HFFc6 (cell line): ENCODE measurements at regions not wholly inside any gene's neighbourhood (a gene's known extent, or its start where the extent isn't known, plus 50 kb on each side); places are given as distances from the start of the nearest gene placed in this dataset.
A peak's percentile ranks its signal among the peaks of the same experiment; 100 is the strongest.

ENCODE experiments used
- DNase-seq: peaks from one replicate; pipeline ENCODE4 v3.0.0-alpha.2; 2018
- H3K27ac Mint-ChIP-seq: 2 replicates; pipeline ENCODE4 v1.8.0; 2020; ENCODE audit warnings: mild to moderate bottlenecking, mixed read lengths
- H3K27me3 Mint-ChIP-seq: 2 replicates; pipeline ENCODE4 v1.8.0; 2021; ENCODE audit warnings: mild to moderate bottlenecking, moderate library complexity, mixed read lengths; ENCODE audit not compliant: insufficient read depth
- H3K36me3 Mint-ChIP-seq: 2 replicates; pipeline ENCODE4 v1.8.0; 2021; ENCODE audit warnings: low read depth, mixed read lengths
- H3K4me1 Mint-ChIP-seq: 2 replicates; pipeline ENCODE4 v1.8.0; 2020; ENCODE audit warnings: low read depth, mixed read lengths
- H3K4me3 Mint-ChIP-seq: 2 replicates; pipeline ENCODE4 v1.8.0; 2020; ENCODE audit warnings: mild to moderate bottlenecking, moderate library complexity, mixed read lengths
- H3K9me3 Mint-ChIP-seq: 2 replicates; pipeline ENCODE4 v1.8.0; 2020; ENCODE audit warnings: mild to moderate bottlenecking, mixed read lengths
- CTCF ChIP-seq: fragments of 200-600 bp; sonication (generic); IDR thresholded peaks from 2 replicates; pipeline ENCODE4 v1.5.0; 2021; ENCODE audit warnings: antibody characterized with exemption, mild to moderate bottlenecking

- Mint-ChIP-seq H3K27ac (no peak overlapping the region), H3K9me3 (no peaks in the 10 kb centered on the region), H3K4me1 (peaks cover 11% of the 10 kb centered on the region; the same call in 1 of the 2 replicates), H3K36me3 (no peaks in the 10 kb centered on the region), H3K27me3 (no peaks in the 10 kb centered on the region; the same call in 1 of the 2 replicates), H3K4me3 (no peak overlapping the region)
- DNase-seq = no peak
- no peak for TF ChIP-seq CTCF
Measured at GRCh38 chr7:115722302-115722977, 308.1 kb downstream of the TFEC start.

- H3K36me3 Mint-ChIP-seq = no peaks in the 10 kb centered on the region
- no peaks in the 10 kb centered on the region for H3K9me3 Mint-ChIP-seq
- H3K27ac Mint-ChIP-seq = no peak overlapping the region
- TF ChIP-seq CTCF = no peak
- DNase-seq = no peak
- no peak overlapping the region for H3K4me3 Mint-ChIP-seq
- H3K27me3 Mint-ChIP-seq = no peaks in the 10 kb centered on the region; the same call in 1 of the 2 replicates
- H3K4me1 Mint-ChIP-seq = peaks cover 11% of the 10 kb centered on the region; the same call in 1 of the 2 replicates
Measured at GRCh38 chr7:115721293-115722217, 309.0 kb downstream of the TFEC start.

- no peak overlapping the region for H3K27ac Mint-ChIP-seq
- peaks cover 11% of the 10 kb centered on the region; the same call in 1 of the 2 replicates for H3K4me1 Mint-ChIP-seq
- no peaks in the 10 kb centered on the region for H3K9me3 Mint-ChIP-seq
- H3K4me3 Mint-ChIP-seq = peak overlapping the region; percentile 5; the same call in 1 of the 2 replicates
- H3K27me3 Mint-ChIP-seq = no peaks in the 10 kb centered on the region; the same call in 1 of the 2 replicates
- TF ChIP-seq CTCF = no peak
- H3K36me3 Mint-ChIP-seq = no peaks in the 10 kb centered on the region
- DNase-seq = no peak
Measured at GRCh38 chr7:115719963-115720362, 310.6 kb downstream of the TFEC start.

- no peaks in the 10 kb centered on the region for H3K9me3 Mint-ChIP-seq
Measured at GRCh38 chr7:115709664-115710063, 320.9 kb downstream of the TFEC start.

GRCh38 chr7:115708013-115708341 is 322.6 kb downstream of the TFEC start:
- no peaks in the 10 kb centered on the region for H3K9me3 Mint-ChIP-seq
- peaks cover 7% of the 10 kb centered on the region; the same call in 1 of the 2 replicates for H3K4me1 Mint-ChIP-seq
- TF ChIP-seq CTCF = no peak
- H3K4me3 Mint-ChIP-seq = no peak overlapping the region
- DNase-seq = no peak
- peaks cover 6% of the 10 kb centered on the region for H3K36me3 Mint-ChIP-seq
- no peaks in the 10 kb centered on the region for H3K27me3 Mint-ChIP-seq
- no peak overlapping the region for H3K27ac Mint-ChIP-seq

More at GRCh38 chr7:115709664-115710063, 320.9 kb downstream of the TFEC start:
- no peak for DNase-seq
- Mint-ChIP-seq H3K27me3 (no peaks in the 10 kb centered on the region), H3K27ac (no peak overlapping the region), H3K4me3 (no peak overlapping the region), H3K36me3 (peaks cover under 1% of the 10 kb centered on the region), H3K4me1 (peaks cover 7% of the 10 kb centered on the region; the same call in 1 of the 2 replicates)
- no peak for TF ChIP-seq CTCF
